ENCODE measurements at regions not wholly inside any gene's neighbourhood (a gene's known extent, or its start where the extent isn't known, plus 50 kb on each side); places are given as distances from the start of the nearest gene placed in this dataset.

GRCh38 chr13:105936816-105937215, 598.6 kb downstream of the EFNB2 start:
- TF ChIP-seq CTCF (conservative IDR thresholded peaks at IDR 0.05 in 1 of 2, IDR thresholded peaks at IDR 0.05 in 1 of 2; ENCODE audit: extremely low read depth in 1 of 2, insufficient read depth in 1 of 2, low read depth in 1 of 2, low read length in 2 of 2) = no peak
- TF ChIP-seq EZH2 (IDR thresholded peaks at IDR 0.05; ENCODE audit: borderline replicate concordance, low read length) = no peak

Measured in mammary epithelial cell (primary cell).